ENCODE measurements at regions not wholly inside any gene's neighbourhood (a gene's known extent, or its start where the extent isn't known, plus 50 kb on each side); places are given as distances from the start of the nearest gene placed in this dataset.

DNA sequence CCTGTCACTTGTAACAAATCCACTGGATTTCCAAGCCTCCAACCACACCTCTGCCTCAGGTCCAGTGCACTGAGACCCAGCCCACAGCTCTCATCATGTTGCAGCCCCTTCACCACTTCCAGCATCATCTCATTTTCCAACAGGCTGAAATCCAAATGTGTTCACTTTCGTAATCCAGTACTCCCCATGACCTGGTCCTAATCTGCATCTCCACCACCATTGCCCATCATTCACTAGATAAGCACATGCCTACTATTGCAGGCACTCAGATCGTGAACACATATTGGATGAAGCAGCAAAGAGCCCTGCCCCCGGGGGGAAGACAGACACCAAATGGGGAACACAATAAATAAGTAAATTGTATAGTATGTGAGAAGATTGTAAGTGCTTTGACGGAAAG, 76.1 kb upstream of the INSIG1 start:
- no peak overlapping the region for H3K4me3 ChIP-seq (ENCODE audit: low read length)
- H3K4me2 ChIP-seq (ENCODE audit: low read length): no peak overlapping the region
- H3K9ac ChIP-seq (ENCODE audit: low read depth, low read length): no peak overlapping the region
- H3K27me3 ChIP-seq (ENCODE audit: control insufficient read depth, insufficient read depth, low read length): peaks cover 10% of the 10 kb centered on the region
- no peaks in the 10 kb centered on the region for H3K36me3 ChIP-seq (ENCODE audit: insufficient read depth, low read length)
- no peaks in the 10 kb centered on the region for H3K9me3 ChIP-seq (replicated peaks; ENCODE audit: low read length)
- H3K4me1 ChIP-seq (ENCODE audit: control insufficient read depth, insufficient read depth, low read length): peaks cover 20% of the 10 kb centered on the region

DNA sequence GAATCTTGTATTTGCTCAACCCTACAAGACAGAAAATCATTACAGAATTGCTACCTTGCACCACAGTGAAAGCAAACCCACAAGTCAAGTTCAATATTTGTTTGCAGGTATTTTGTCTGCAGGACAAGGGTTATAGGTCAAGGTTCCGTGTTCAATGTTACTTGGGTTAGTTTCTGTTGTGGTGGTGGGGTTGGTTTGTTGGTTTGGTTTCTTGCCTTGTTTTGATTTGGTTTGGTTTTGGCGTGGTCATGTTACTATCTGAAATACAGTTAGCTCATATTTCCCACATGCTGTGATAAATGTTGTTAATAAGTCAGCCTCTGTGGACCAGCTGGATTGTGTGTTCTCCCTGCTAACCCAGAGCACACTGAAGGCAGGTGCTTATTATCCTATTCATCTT, 75.6 kb upstream of the INSIG1 start:
- Histone ChIP-seq H3K4me3 (ENCODE audit: low read length) (no peak overlapping the region), H3K9me3 (replicated peaks; ENCODE audit: low read length) (no peaks in the 10 kb centered on the region), H3K36me3 (ENCODE audit: insufficient read depth, low read length) (no peaks in the 10 kb centered on the region), H3K4me1 (ENCODE audit: control insufficient read depth, insufficient read depth, low read length) (peaks cover 17% of the 10 kb centered on the region), H3K9ac (ENCODE audit: low read depth, low read length) (no peak overlapping the region), H3K27me3 (ENCODE audit: control insufficient read depth, insufficient read depth, low read length) (peaks cover 10% of the 10 kb centered on the region), H3K4me2 (ENCODE audit: low read length) (no peak overlapping the region)

DNA sequence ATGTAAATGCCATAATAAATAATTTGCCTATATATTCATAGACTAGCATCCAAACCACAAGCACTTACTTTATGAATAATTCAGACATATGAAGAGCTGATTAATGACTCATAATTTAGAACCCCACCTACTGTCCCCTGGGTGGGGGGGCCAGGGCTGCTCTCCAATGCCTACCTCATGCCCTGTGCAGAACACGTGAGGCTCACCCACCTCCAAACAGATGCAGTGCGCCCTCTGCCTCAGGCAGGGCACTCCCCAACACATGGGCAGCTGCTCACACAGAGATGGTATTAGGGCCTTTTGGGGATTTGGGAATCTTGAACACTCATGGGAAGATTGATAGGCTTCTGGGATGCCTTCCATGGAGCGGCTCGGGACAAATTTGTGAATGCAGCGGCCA, 75.1 kb upstream of the INSIG1 start:
- Histone ChIP-seq H3K9me3 (replicated peaks; ENCODE audit: low read length) (no peaks in the 10 kb centered on the region), H3K4me1 (ENCODE audit: control insufficient read depth, insufficient read depth, low read length) (peaks cover 12% of the 10 kb centered on the region), H3K36me3 (ENCODE audit: insufficient read depth, low read length) (no peaks in the 10 kb centered on the region), H3K27me3 (ENCODE audit: control insufficient read depth, insufficient read depth, low read length) (peaks cover 10% of the 10 kb centered on the region), H3K4me3 (ENCODE audit: low read length) (no peak overlapping the region), H3K9ac (ENCODE audit: low read depth, low read length) (no peak overlapping the region), H3K4me2 (ENCODE audit: low read length) (no peak overlapping the region)

DNA sequence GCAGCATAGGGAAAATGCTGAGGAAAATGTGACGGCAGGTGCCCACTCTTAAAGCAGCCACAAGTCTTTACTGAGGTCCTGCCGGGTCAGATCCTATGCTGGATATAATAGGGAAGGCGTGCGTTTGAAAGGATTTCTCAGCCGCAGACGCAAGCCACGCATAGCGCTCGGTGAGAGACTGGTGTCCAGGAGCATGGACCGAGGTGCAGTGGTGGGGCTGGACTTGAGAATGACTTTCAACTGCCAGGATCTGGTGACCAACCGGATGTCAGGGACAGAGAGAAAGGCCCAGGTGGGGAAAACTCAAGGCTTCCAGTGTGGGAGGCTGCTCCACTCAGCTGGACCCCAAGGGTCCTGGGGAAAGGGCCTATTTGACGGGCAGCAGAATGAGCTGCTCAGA, 74.7 kb upstream of the INSIG1 start:
- peaks cover 16% of the 10 kb centered on the region for H3K4me1 ChIP-seq (ENCODE audit: control insufficient read depth, insufficient read depth, low read length)
- no peaks in the 10 kb centered on the region for H3K9me3 ChIP-seq (replicated peaks; ENCODE audit: low read length)
- no peak overlapping the region for H3K4me3 ChIP-seq (ENCODE audit: low read length)
- H3K36me3 ChIP-seq (ENCODE audit: insufficient read depth, low read length): no peaks in the 10 kb centered on the region
- H3K27me3 ChIP-seq (ENCODE audit: control insufficient read depth, insufficient read depth, low read length): peaks cover 10% of the 10 kb centered on the region
- no peak overlapping the region for H3K4me2 ChIP-seq (ENCODE audit: low read length)
- no peak overlapping the region for H3K9ac ChIP-seq (ENCODE audit: low read depth, low read length)

DNA sequence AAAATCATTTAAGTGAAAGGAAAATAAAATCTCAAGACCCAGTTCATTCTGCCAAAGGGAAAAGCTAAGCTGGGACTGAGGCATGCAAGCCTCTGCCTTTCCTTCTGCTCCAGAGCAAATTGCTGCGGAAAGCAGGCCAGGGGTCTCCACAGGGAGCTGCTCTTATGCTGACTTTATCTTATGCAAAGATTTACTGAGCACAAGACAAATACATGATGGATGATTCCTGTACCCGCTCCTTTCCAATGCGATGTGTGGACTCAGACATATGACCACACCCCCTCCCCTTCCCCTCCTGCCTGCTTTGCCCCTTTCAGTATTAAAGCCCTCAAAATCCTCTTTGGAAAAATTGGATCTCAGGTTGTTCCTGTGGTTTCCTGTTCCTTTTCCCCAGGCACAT, 74.2 kb upstream of the INSIG1 start:
- Histone ChIP-seq H3K36me3 (ENCODE audit: insufficient read depth, low read length) (no peaks in the 10 kb centered on the region), H3K4me1 (ENCODE audit: control insufficient read depth, insufficient read depth, low read length) (peaks cover 21% of the 10 kb centered on the region), H3K27me3 (ENCODE audit: control insufficient read depth, insufficient read depth, low read length) (peaks cover 10% of the 10 kb centered on the region), H3K4me3 (ENCODE audit: low read length) (no peak overlapping the region), H3K9ac (ENCODE audit: low read depth, low read length) (no peak overlapping the region), H3K9me3 (replicated peaks; ENCODE audit: low read length) (no peaks in the 10 kb centered on the region), H3K4me2 (ENCODE audit: low read length) (no peak overlapping the region)

DNA sequence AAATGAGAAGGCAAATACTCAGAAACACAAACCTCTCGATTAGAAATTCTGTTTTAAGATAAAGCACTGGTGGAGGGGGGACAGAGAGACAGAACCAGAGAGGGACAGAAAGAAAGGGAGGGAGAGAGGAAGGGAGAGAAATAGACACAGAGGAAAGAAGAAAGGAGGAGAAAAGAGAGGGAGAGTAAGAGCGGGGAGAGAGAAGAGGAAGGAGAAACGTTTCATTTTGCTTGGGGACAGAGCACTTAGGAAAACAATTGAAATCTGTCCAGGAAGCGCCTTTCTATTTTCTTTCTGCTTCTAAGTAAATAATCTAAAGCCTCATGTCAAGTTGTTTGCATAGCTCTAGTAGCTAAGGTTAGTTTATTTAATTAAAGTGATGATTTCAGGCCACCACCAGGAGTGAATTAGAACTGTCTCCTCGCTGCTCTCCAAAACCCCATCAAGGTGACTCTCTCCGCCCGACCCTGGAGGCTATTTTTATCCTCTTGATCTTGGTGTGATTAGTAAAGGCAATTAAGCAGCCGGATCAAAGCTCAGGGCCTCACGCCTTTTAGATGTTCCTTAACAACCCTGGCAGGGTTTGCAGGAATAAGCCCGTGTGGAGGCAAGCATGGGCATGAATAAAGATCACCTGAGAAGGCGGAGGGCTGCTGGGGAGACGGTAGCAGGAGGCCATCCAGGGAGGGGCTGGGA, 73.4 kb upstream of the INSIG1 start:
- no peaks in the 10 kb centered on the region for H3K9me3 ChIP-seq (replicated peaks; ENCODE audit: low read length)
- H3K4me2 ChIP-seq (ENCODE audit: low read length): no peak overlapping the region
- H3K4me3 ChIP-seq (ENCODE audit: low read length): no peak overlapping the region
- no peak overlapping the region for H3K9ac ChIP-seq (ENCODE audit: low read depth, low read length)
- H3K4me1 ChIP-seq (ENCODE audit: control insufficient read depth, insufficient read depth, low read length): peaks cover 29% of the 10 kb centered on the region
- peaks cover 10% of the 10 kb centered on the region for H3K27me3 ChIP-seq (ENCODE audit: control insufficient read depth, insufficient read depth, low read length)
- no peaks in the 10 kb centered on the region for H3K36me3 ChIP-seq (ENCODE audit: insufficient read depth, low read length)

DNA sequence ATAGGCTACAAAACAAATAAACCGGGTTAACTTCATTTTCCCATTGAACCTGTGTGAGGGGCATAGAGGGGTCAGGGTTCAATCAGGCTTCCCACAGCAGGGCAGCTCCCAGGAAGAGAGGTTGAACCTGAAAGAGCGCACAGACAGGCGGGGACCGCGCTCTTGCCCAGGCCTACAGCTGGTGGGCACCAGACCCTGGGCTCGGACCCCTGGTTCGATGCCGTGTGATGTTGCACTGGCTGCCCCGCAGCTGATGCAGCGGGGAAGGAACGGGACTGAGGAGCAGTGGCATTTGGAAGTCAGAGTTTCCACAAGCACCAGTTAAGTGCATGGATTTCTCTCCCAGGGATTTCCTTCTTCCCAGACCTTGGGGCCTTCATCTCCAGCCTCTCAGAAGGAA, 72.6 kb upstream of the INSIG1 start:
- Histone ChIP-seq H3K4me1 (ENCODE audit: control insufficient read depth, insufficient read depth, low read length) (peaks cover 37% of the 10 kb centered on the region), H3K9me3 (replicated peaks; ENCODE audit: low read length) (no peaks in the 10 kb centered on the region)

DNA sequence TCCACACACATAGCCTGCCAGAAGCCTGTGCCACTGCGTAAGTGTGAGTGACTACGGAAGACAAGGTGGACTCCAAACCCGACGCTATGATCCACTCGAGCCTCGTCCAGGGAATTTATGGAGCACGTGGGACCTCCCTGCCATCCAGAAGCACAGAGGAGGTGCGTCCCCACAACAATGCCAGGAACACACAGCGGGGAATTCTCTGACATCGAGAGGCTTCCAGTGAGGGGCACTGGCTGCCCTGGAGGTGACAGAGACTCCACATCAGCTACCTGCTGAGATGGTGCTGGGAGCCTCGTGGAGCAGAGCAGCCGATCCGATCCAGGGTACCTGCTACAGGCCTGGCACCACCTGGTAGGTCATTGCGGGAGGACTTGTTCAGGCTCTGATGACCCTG, 72.2 kb upstream of the INSIG1 start:
- H3K4me2 ChIP-seq (ENCODE audit: low read length): no peak overlapping the region
- no peak overlapping the region for H3K4me3 ChIP-seq (ENCODE audit: low read length)
- H3K36me3 ChIP-seq (ENCODE audit: insufficient read depth, low read length): no peaks in the 10 kb centered on the region
- H3K4me1 ChIP-seq (ENCODE audit: control insufficient read depth, insufficient read depth, low read length): peaks cover 37% of the 10 kb centered on the region
- H3K27me3 ChIP-seq (ENCODE audit: control insufficient read depth, insufficient read depth, low read length): peaks cover 10% of the 10 kb centered on the region
- H3K9ac ChIP-seq (ENCODE audit: low read depth, low read length): no peak overlapping the region
- no peaks in the 10 kb centered on the region for H3K9me3 ChIP-seq (replicated peaks; ENCODE audit: low read length)

More for the DNA sequence above, 72.6 kb upstream of the INSIG1 start:
- Histone ChIP-seq H3K4me3 (ENCODE audit: low read length) (no peak overlapping the region), H3K27me3 (ENCODE audit: control insufficient read depth, insufficient read depth, low read length) (peaks cover 10% of the 10 kb centered on the region), H3K9ac (ENCODE audit: low read depth, low read length) (no peak overlapping the region), H3K4me2 (ENCODE audit: low read length) (no peak overlapping the region), H3K36me3 (ENCODE audit: insufficient read depth, low read length) (no peaks in the 10 kb centered on the region)

DNA sequence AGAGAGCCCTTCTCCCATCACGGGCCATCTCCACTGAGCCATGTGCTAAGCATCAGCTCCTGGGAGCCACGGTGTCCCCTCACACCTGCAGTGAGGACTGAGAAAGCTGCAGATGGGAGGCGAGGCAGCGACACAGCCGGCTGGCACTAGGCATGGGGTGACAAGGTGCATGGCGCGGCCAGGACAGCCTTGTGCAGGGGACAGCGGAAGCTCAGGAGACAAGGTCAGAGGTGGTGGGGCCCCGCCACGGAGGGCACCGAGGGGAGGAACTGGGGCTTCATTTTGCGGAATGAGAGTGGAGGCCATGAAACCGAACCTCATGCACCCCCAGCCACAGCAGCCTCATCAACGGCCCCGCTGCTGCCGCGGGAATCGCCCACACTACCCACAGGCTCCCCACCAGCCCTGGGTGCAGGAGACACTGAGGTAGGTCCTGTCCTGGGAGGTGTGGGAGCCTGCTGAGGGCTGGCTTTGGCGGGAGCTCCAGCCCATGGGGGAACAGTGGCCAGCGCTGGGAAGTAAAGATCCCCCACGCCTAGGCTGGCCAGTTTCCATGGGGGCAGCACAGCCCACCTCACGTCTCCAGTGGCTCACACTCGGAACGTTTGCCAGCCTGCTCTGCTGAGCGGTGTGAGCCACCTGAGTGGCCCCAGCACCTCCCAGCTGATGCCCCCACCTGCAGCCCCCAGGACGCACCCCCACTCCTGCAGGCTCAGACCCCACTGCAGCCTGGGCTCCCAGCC, 71.2 kb upstream of the INSIG1 start:
- Histone ChIP-seq H3K4me2 (ENCODE audit: low read length) (no peak overlapping the region), H3K4me1 (ENCODE audit: control insufficient read depth, insufficient read depth, low read length) (peaks cover 37% of the 10 kb centered on the region), H3K36me3 (ENCODE audit: insufficient read depth, low read length) (no peaks in the 10 kb centered on the region), H3K9me3 (replicated peaks; ENCODE audit: low read length) (no peaks in the 10 kb centered on the region), H3K4me3 (ENCODE audit: low read length) (no peak overlapping the region), H3K9ac (ENCODE audit: low read depth, low read length) (no peak overlapping the region), H3K27me3 (ENCODE audit: control insufficient read depth, insufficient read depth, low read length) (peaks cover 10% of the 10 kb centered on the region)

DNA sequence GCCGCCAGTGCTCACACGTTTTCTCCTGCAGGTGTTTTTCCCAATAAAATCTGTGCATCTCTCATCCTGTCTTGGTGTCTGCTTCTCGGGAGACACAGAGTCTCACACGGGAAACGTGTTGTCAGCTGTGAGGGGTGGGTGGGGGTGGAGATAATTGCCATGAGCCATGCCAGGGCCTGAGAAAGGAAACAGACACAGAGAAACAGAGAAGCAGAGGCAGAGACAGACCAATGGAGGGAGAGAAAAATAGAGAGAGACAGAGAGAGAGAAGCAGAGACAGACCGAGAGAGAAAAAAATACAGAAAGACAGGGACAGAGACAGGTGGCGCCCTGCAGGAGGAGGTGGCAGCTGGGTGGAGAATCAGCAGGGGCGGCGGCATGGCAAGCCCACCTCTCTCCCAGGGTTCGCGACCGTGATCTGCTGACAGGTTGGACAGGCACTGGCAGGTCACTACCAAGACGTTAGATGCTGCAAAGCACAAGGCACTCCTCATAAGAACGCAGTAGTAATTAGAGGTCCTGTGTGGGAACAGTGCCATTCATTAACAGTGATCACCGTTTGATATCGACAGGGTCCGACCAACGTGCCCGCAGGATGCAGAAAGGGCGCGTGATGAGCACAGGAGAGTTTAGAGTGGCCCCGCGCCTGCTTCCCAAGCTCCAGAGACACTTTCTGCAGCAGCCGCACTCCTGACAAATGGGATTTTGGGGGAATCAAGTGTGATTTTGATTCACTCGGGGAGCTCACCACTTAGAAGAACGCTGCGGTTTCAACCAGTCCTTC, 70.5 kb upstream of the INSIG1 start:
- H3K4me1 ChIP-seq (ENCODE audit: control insufficient read depth, insufficient read depth, low read length): peaks cover 34% of the 10 kb centered on the region
- H3K9me3 ChIP-seq (replicated peaks; ENCODE audit: low read length): no peaks in the 10 kb centered on the region
- no peak overlapping the region for H3K4me3 ChIP-seq (ENCODE audit: low read length)
- H3K9ac ChIP-seq (ENCODE audit: low read depth, low read length): no peak overlapping the region
- H3K4me2 ChIP-seq (ENCODE audit: low read length): no peak overlapping the region
- peaks cover 7% of the 10 kb centered on the region for H3K27me3 ChIP-seq (ENCODE audit: control insufficient read depth, insufficient read depth, low read length)
- H3K36me3 ChIP-seq (ENCODE audit: insufficient read depth, low read length): no peaks in the 10 kb centered on the region

DNA sequence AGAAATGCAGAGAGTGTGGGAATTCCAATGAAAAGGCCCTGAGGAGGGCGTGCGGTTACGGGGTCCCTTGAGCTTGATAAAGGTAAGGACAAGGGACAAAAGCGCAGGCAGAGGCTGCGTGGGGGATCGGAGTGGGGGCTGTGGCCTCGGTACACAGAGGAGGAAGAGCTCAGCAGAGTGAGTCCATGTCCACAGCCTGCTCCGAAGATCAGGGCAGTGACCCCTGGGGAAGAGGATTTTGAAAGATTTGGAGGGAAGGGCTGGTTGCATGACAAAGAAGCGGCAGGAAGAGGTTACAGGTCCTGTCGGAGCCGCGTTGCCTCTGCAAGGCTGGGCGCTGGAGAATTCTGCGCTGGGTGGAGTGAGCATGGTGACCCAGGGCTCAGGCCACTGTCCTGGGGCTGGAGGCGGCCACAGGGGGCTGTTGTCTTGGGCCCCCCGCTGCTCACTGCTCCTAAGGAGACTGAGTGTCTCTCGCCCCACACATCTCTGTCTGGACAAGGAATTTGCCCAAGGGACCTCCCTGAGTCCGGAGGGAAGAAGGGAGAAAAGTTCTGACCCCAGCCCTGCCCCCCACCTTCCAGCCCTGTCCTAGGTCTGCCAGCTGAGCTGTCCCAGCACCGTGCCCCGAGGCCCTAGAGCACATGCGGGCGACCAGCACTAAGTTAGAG, 69.8 kb upstream of the INSIG1 start:
- Histone ChIP-seq H3K9ac (ENCODE audit: low read depth, low read length) (peak overlapping the region; percentile 31), H3K4me1 (ENCODE audit: control insufficient read depth, insufficient read depth, low read length) (peaks cover 27% of the 10 kb centered on the region), H3K4me2 (ENCODE audit: low read length) (peak overlapping the region; percentile 0), H3K4me3 (ENCODE audit: low read length) (no peak overlapping the region), H3K36me3 (ENCODE audit: insufficient read depth, low read length) (no peaks in the 10 kb centered on the region), H3K27me3 (ENCODE audit: control insufficient read depth, insufficient read depth, low read length) (peaks cover 4% of the 10 kb centered on the region), H3K9me3 (replicated peaks; ENCODE audit: low read length) (no peaks in the 10 kb centered on the region)
